GM23248 (cell line): ENCODE measurements at regions not wholly inside any gene's neighbourhood (a gene's known extent, or its start where the extent isn't known, plus 50 kb on each side); places are given as distances from the start of the nearest gene placed in this dataset. TPM values are rescaled to one million over a fixed set of nuclear protein-coding genes. Genes with fewer than 3 reads are reported as not detected.

Experiments
- DNase-seq: peaks from one replicate; pipeline ENCODE4 v3.0.0-alpha.2; 2015
- H2AFZ ChIP-seq: fragments of 200-600 bp; sonication (generic); 2 replicates; pipeline ENCODE4 v1.6.1; 2016; ENCODE audit warnings: antibody characterized with exemption
- H3F3A ChIP-seq: fragments of 200-600 bp; sonication (generic); 2 replicates; pipeline ENCODE4 v1.6.1; 2016; ENCODE audit warnings: mild to moderate bottlenecking, antibody characterized with exemption, mixed run types; ENCODE audit not compliant: insufficient read depth
- H3K27ac ChIP-seq: fragments of 200-600 bp; sonication (generic); 2 replicates; pipeline ENCODE4 v1.5.1; 2016; ENCODE audit warnings: mild to moderate bottlenecking
- H3K27me3 ChIP-seq: fragments of 200-600 bp; sonication (generic); replicated peaks from 2 replicates; pipeline ENCODE4 v1.6.1; 2016; ENCODE audit warnings: mild to moderate bottlenecking; ENCODE audit not compliant: insufficient read depth
- H3K36me3 ChIP-seq: fragments of 200-600 bp; sonication (generic); 2 replicates; pipeline ENCODE4 v1.6.1; 2016; ENCODE audit warnings: low read depth, mild to moderate bottlenecking
- H3K4me1 ChIP-seq: fragments of 200-600 bp; sonication (generic); 2 replicates; pipeline ENCODE4 v1.6.1; 2016; ENCODE audit warnings: mild to moderate bottlenecking; ENCODE audit not compliant: insufficient read depth
- H3K4me2 ChIP-seq: fragments of 200-600 bp; sonication (generic); one replicate; pipeline ENCODE4 v1.6.1; 2016; ENCODE audit warnings: mild to moderate bottlenecking; ENCODE audit not compliant: unreplicated experiment
- H3K4me3 ChIP-seq: fragments of 200-600 bp; sonication (generic); 2 replicates; pipeline ENCODE4 v1.5.1; 2016; ENCODE audit warnings: mild to moderate bottlenecking
- H3K79me2 ChIP-seq: fragments of 200-600 bp; sonication (generic); 2 replicates; pipeline ENCODE4 v1.6.1; 2016; ENCODE audit warnings: mild to moderate bottlenecking; ENCODE audit not compliant: insufficient read depth
- H3K9ac ChIP-seq: fragments of 200-600 bp; sonication (generic); 2 replicates; pipeline ENCODE4 v1.6.1; 2016; ENCODE audit warnings: mild to moderate bottlenecking
- H3K9me2 ChIP-seq: fragments of 200-600 bp; sonication (generic); 2 replicates; pipeline ENCODE4 v1.6.1; 2016; ENCODE audit warnings: mixed run types, mild to moderate bottlenecking, moderate library complexity; ENCODE audit not compliant: insufficient read depth
- H3K9me3 ChIP-seq: fragments of 200-600 bp; sonication (generic); one replicate; pipeline ENCODE4 v1.6.1; 2017; ENCODE audit warnings: low read depth
- H4K20me1 ChIP-seq: fragments of 200-600 bp; sonication (generic); 2 replicates; pipeline ENCODE4 v1.6.0; 2016; ENCODE audit not compliant: insufficient read depth
- EZH2 ChIP-seq: fragments of 200-600 bp; sonication (generic); IDR thresholded peaks from 2 replicates; pipeline ENCODE4 v1.6.1; 2018; ENCODE audit warnings: antibody characterized with exemption, mild to moderate bottlenecking; ENCODE audit not compliant: insufficient read depth, poor library complexity, severe bottlenecking
- EZH2phosphoT487 ChIP-seq: fragments of 200-600 bp; sonication (generic); IDR thresholded peaks from 2 replicates; pipeline ENCODE4 v1.6.1; 2018; ENCODE audit warnings: antibody characterized with exemption, moderate library complexity, mild to moderate bottlenecking, low read depth; ENCODE audit not compliant: insufficient read depth
- WGBS, 2 experiments: methylation state at CpG; one replicate each; pipeline ENCODE4 v1.1.6; 2015 to 2017; ENCODE audit warnings: low lambda C conversion rate in 2 of 2, low coverage in 1 of 2; ENCODE audit errors: missing lambda C conversion rate in 2 of 2; 5-methylcytosine and 5-hydroxymethylcytosine counted together
- in situ Hi-C: fragments of 300-500 bp; cut with MboI; formaldehyde crosslinking; loops from 2 replicates; pipeline ENCODE4 v1.15.0; 2020
- small RNA-seq: library from RNA; depleted of rRNA; stranded (forward); fragments of <200 nt; gene quantifications from one replicate; pipeline ENCODE3, GENCODE V24; 2014; ENCODE audit warnings: low read depth, low replicate concordance

GRCh38 chr2:144578099-144578498 lies 58.2 kb upstream of the ZEB2 start:
- in situ Hi-C loops = no loop called here
- Histone ChIP-seq H3K79me2 (no peaks in the 10 kb centered on the region), H3K9ac (no peak overlapping the region), H3K9me2 (no peaks in the 10 kb centered on the region), H3K36me3 (no peaks in the 10 kb centered on the region), H3K27ac (no peak overlapping the region), H3K9me3 (no peaks in the 10 kb centered on the region), H3F3A (no peaks in the 10 kb centered on the region), H3K4me1 (no peaks in the 10 kb centered on the region), H3K4me3 (no peak overlapping the region), H4K20me1 (no peaks in the 10 kb centered on the region), H3K4me2 (no peak overlapping the region), H3K27me3 (no peaks in the 10 kb centered on the region), H2AFZ (no peak overlapping the region)
- no peak for TF ChIP-seq EZH2phosphoT487
- no peak for TF ChIP-seq EZH2
- no peak for DNase-seq
- 56 to 58% methylated on average over 3 of the region's 3 CpGs for WGBS, 2 experiments

- in situ Hi-C loops = no loop called here
- DNase-seq = no peak
Measured at GRCh38 chr2:144572977-144573376, 53.1 kb upstream of the ZEB2 start.

GRCh38 chr2:144571770-144572169 lies 51.9 kb upstream of the ZEB2 start:
- H3K79me2 ChIP-seq = no peaks in the 10 kb centered on the region
- no peaks in the 10 kb centered on the region for H3K27me3 ChIP-seq
- no peak overlapping the region for H2AFZ ChIP-seq
- H3K4me3 ChIP-seq = no peak overlapping the region
- no peak for DNase-seq
- 95% methylated on average over 1 of the region's 1 CpG for WGBS, 2 experiments
- no peaks in the 10 kb centered on the region for H3K9me2 ChIP-seq
- H3K9ac ChIP-seq = no peak overlapping the region
- H3F3A ChIP-seq = no peaks in the 10 kb centered on the region
- H4K20me1 ChIP-seq = no peaks in the 10 kb centered on the region
- H3K36me3 ChIP-seq = no peaks in the 10 kb centered on the region
- H3K27ac ChIP-seq = no peak overlapping the region
- H3K9me3 ChIP-seq = no peaks in the 10 kb centered on the region
- no peaks in the 10 kb centered on the region for H3K4me1 ChIP-seq
- H3K4me2 ChIP-seq = no peak overlapping the region
- in situ Hi-C loops = no loop called here
- TF ChIP-seq EZH2 (no peak), EZH2phosphoT487 (no peak)

More at GRCh38 chr2:144572977-144573376, 53.1 kb upstream of the ZEB2 start:
- Histone ChIP-seq H3K79me2 (no peaks in the 10 kb centered on the region), H3K27ac (no peak overlapping the region), H3F3A (no peaks in the 10 kb centered on the region), H3K4me2 (no peak overlapping the region), H3K4me1 (no peaks in the 10 kb centered on the region), H2AFZ (no peak overlapping the region), H3K9ac (no peak overlapping the region), H4K20me1 (no peaks in the 10 kb centered on the region), H3K27me3 (no peaks in the 10 kb centered on the region), H3K9me3 (no peaks in the 10 kb centered on the region), H3K36me3 (no peaks in the 10 kb centered on the region), H3K9me2 (no peaks in the 10 kb centered on the region), H3K4me3 (no peak overlapping the region)
- TF ChIP-seq EZH2 = no peak
- no peak for TF ChIP-seq EZH2phosphoT487

GRCh38 chr2:144570566-144570965 lies 50.6 kb upstream of the ZEB2 start:
- Histone ChIP-seq H2AFZ (no peak overlapping the region), H3K9ac (no peak overlapping the region), H3K27me3 (no peaks in the 10 kb centered on the region), H3K4me2 (no peak overlapping the region), H3K9me2 (no peaks in the 10 kb centered on the region), H3F3A (no peaks in the 10 kb centered on the region), H3K4me3 (no peak overlapping the region), H3K79me2 (no peaks in the 10 kb centered on the region), H3K27ac (no peak overlapping the region), H4K20me1 (no peaks in the 10 kb centered on the region), H3K36me3 (no peaks in the 10 kb centered on the region), H3K9me3 (no peaks in the 10 kb centered on the region), H3K4me1 (no peaks in the 10 kb centered on the region)
- in situ Hi-C loops = no loop called here
- TF ChIP-seq EZH2 = no peak
- TF ChIP-seq EZH2phosphoT487 = no peak
- WGBS, 2 experiments = 93 to 97% methylated on average over 3 of the region's 3 CpGs
- DNase-seq = no peak

Small RNA genes lying in the stretch of these regions (small RNA-seq; reads per million reads assigned to genes)
- gene RF00019 (not detected), gene RF01992 (not detected), gene RNA5SP106 (not detected), gene RNU6-692P (not detected), gene RNU6-715P (not detected), gene RNU7-2P (not detected)
